Choroid plexus epithelial cell (primary cell): ENCODE measurements at regions not wholly inside any gene's neighbourhood (a gene's known extent, or its start where the extent isn't known, plus 50 kb on each side); places are given as distances from the start of the nearest gene placed in this dataset.

Source experiments
- DNase-seq: peaks from one replicate; pipeline ENCODE4 v3.0.0-alpha.2; 2010; ENCODE audit warnings: low read depth
- H3K4me3 ChIP-seq: 2 replicates; pipeline ENCODE4 v1.5.1; 2011; ENCODE audit warnings: low read depth, mild to moderate bottlenecking, control low read depth, low read length, moderate library complexity
- TF ChIP-seq, protein P1 (sequence below): conservative IDR thresholded peaks from 2 replicates; pipeline ENCODE4 v1.5.1; 2011; ENCODE audit warnings: low read depth, mild to moderate bottlenecking, control low read depth, inconsistent platforms, low read length, moderate library complexity

DNA sequence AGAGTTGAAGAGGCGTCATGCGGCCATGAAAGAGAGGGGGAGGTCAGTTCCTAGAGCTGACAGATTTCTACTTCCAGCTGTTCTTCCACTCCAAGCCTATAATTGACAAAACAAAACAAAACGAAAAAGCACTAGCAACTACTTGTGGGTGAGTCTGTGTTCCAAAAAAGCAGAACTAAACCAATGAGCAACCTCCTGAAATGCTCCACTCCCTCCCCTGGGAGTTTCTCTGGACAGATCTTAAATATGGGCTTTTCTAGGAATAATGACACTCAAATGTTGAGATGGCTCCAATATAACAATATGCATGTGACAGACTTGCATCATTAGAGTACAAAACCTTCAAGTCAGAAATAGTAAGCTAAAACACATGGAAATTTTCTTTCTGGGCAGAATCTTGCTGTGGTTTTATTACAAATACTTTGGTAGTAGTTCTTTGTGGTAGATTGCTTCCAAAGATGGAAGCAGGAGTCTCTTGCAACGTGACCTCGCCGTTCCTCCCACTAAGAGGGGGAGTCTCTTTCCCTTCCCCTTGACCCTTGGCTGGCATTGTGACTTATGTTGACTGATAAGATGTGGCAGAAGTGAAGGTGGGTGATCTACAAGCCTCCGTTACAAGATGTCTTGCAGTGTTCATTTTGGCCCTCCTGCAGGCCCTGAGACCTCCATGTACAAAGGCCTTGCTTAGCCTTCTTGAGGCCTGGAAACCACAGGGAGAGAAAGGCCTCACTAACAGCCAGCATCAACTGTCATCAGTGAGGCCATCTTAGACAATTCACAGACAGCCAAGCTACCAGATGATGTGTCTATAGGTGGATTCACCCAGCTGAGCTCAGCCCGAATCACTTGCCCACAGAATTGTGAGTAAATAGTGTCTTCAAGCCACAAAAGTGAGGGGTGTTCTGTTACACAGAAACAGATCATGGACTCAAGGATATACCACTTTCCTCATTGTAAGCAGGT is 173.1 kb upstream of the RFC3 start:
- peak; percentile 31 for DNase-seq
- TF ChIP-seq, protein P1, sequence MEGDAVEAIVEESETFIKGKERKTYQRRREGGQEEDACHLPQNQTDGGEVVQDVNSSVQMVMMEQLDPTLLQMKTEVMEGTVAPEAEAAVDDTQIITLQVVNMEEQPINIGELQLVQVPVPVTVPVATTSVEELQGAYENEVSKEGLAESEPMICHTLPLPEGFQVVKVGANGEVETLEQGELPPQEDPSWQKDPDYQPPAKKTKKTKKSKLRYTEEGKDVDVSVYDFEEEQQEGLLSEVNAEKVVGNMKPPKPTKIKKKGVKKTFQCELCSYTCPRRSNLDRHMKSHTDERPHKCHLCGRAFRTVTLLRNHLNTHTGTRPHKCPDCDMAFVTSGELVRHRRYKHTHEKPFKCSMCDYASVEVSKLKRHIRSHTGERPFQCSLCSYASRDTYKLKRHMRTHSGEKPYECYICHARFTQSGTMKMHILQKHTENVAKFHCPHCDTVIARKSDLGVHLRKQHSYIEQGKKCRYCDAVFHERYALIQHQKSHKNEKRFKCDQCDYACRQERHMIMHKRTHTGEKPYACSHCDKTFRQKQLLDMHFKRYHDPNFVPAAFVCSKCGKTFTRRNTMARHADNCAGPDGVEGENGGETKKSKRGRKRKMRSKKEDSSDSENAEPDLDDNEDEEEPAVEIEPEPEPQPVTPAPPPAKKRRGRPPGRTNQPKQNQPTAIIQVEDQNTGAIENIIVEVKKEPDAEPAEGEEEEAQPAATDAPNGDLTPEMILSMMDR, result no peak
- no peak overlapping the region for H3K4me3 ChIP-seq

DNA sequence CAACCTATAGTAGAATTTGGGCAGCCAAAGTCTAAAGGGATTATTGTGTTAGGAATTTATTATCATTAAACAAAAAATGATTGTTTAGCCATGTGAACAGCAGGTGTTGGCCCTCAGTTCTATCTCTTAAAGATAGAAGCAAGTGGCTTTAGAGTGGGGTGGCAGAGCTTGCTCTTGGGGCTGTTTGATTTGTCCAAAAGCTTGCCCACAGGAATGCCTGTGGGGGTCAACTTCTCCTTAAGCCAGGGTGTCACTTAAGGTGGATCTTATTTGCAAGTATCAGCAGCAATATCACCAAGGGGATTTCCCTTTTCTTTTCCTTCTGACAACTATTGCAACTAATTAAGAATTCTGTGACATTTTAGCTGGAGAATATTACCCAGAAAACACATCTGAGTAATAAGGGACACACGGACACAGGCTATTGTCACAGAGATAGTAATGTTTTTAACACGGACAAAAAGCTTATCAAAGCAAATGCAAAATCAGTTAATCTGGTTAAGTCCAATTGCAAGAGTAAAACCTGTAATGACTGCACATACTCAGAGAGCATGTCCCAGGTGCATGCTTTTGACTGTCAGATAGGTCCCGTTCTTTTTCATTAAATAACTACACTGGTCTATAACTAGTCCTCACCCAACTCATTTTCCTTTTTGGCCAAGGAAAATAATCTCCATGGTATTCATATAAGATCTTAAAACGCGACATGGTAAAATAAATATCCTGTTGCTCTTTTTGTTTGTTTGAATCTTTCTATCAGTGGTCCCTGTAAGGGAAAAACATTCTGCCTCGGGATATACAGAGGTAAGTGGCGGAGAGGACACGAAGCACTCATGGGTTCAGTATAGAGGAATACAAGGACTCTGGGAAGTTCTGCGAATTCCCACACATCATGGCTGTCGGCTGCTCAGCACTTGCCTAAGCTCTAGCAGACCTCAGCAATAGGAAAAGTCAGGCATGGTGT is 172.1 kb upstream of the RFC3 start:
- H3K4me3 ChIP-seq, result no peak overlapping the region
- TF ChIP-seq, protein P1, result no peak
- no peak for DNase-seq

DNA sequence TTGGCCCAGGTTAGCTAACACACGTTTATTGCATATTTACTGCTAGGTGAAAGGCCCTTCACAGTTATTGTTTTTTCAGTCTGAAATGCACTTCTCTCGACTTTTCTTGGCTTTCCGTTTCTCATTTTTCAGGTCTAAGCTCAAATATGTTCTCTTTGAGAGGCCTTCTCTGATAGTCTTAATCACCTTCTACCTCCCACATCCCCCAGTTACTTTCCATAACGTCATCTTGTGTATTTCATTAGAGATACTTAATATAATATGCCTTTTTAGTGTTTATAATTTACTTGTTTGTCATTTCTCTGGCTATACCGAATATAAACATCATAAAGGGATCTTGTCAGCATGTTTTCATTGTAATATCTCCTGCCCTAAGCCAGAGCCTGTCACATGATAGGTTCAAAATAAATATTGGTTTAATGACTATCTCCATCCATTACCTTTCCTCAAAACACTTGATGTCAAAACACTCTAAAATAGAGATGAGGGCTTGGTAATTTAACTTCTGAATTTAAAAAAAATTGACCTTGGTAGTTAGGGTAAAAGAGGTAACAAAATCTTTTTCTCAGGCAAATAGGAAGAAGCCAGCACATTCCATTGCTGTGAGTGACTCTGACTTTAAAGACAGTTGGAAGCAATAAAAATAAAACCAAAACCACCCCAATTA is 168.6 kb upstream of the RFC3 start:
- no peak overlapping the region for H3K4me3 ChIP-seq
- TF ChIP-seq, protein P1, result no peak
- peak; percentile 44 for DNase-seq

DNA sequence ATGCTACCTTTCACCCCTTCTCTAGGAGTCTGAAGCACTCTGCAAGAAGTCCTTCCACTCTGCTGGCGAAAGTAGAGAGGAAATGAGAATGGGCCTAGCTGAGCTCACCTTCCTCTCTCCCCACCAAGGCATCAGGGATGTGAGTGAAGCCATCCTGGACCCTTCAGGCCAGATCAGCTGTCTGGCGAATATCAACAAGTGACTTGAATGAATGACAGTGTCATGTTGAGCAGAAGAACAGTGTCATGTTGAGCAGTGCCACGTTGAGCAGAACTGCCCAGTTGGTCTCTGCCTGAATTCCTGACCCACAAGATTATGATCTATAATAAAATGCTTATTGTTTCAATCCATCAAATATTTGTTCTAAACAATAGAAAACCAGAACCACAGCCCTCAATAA is 166.2 kb upstream of the RFC3 start:
- TF ChIP-seq, protein P1, result no peak
- no peak overlapping the region for H3K4me3 ChIP-seq
- no peak for DNase-seq

DNA sequence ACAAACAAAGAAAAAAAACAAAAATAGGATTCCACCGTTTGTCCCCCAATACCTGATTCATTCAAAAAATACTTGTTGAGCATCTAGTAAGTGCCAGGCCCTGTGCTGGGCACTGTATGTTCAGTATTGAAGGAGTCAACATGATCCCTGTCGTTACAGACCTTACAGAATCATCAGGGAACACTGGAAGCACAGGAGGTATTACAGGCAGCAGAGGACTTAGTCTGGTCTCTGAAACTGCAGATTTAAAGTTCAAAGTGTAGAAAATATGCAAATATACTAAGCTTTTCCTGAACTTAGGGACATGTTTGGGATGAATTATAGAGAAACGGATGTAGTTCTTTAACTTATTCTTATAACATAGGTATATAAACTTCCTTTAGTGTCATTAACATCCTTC is 160.7 kb upstream of the RFC3 start:
- TF ChIP-seq, protein P1, result no peak
- H3K4me3 ChIP-seq, result no peak overlapping the region
- no peak for DNase-seq

DNA sequence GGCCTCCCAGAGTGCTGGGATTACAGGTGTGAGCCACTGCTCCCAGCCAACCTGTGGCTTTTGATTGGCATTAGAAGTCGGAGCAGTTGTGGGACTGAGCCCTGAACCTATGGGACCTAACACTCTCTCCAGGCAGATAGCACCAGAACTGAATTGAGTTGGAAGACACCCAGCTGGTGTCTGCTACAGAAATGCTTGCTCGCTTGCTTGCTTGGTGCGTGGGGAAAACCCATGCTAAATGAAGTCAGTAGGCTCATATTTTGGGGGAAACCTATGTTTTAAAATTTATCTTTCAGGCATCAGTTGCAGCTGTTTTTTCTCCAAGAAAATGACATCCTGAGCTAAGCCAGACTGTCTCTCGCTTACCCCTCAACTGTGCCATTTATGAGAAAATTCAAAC is 158.5 kb upstream of the RFC3 start:
- no peak for DNase-seq
- TF ChIP-seq, protein P1, result no peak
- no peak overlapping the region for H3K4me3 ChIP-seq
